HEK293T (cell line): ENCODE measurements at regions not wholly inside any gene's neighbourhood (a gene's known extent, or its start where the extent isn't known, plus 50 kb on each side); places are given as distances from the start of the nearest gene placed in this dataset.

Experiments
- BHLHE40 ChIP-seq: fragments of 450-650 bp; IDR thresholded peaks from 2 replicates; pipeline ENCODE4 v1.6.1; 2016; ENCODE audit warnings: mild to moderate bottlenecking, moderate library complexity, borderline replicate concordance
- FOXA1 ChIP-seq: fragments of 450-650 bp; IDR thresholded peaks from 2 replicates; pipeline ENCODE4 v1.6.1; 2016; ENCODE audit warnings: mild to moderate bottlenecking
- FOXK2 ChIP-seq: fragments of 450-650 bp; IDR thresholded peaks from 2 replicates; pipeline ENCODE4 v1.6.1; 2016; ENCODE audit warnings: mild to moderate bottlenecking
- FOXM1 ChIP-seq: fragments of 450-650 bp; IDR thresholded peaks from 2 replicates; pipeline ENCODE4 v1.6.1; 2017; ENCODE audit warnings: mild to moderate bottlenecking, borderline replicate concordance
- HDGF ChIP-seq: fragments of 450-650 bp; IDR thresholded peaks from 2 replicates; pipeline ENCODE4 v1.6.1; 2017; ENCODE audit warnings: antibody characterized with exemption, borderline replicate concordance
- L3MBTL2 ChIP-seq: fragments of 450-650 bp; conservative IDR thresholded peaks from 2 replicates; pipeline ENCODE4 v1.6.1; 2016; ENCODE audit warnings: mild to moderate bottlenecking
- LEF1 ChIP-seq: fragments of 450-650 bp; IDR thresholded peaks from 2 replicates; pipeline ENCODE4 v1.6.1; 2017; ENCODE audit warnings: mild to moderate bottlenecking, borderline replicate concordance
- SP1 ChIP-seq: fragments of 450-650 bp; IDR thresholded peaks from 2 replicates; pipeline ENCODE4 v1.6.1; 2017
- SUZ12 ChIP-seq: fragments of 450-650 bp; IDR thresholded peaks from 2 replicates; pipeline ENCODE4 v1.6.1; 2016; ENCODE audit warnings: mild to moderate bottlenecking
- TARDBP ChIP-seq: fragments of 450-650 bp; IDR thresholded peaks from 2 replicates; pipeline ENCODE4 v1.6.1; 2016

- TF ChIP-seq FOXA1, result no peak
- TF ChIP-seq TARDBP, result no peak
- TF ChIP-seq LEF1, result no peak
- TF ChIP-seq SP1, result no peak
- TF ChIP-seq L3MBTL2, result no peak
- TF ChIP-seq BHLHE40, result no peak
- TF ChIP-seq FOXM1, result no peak
- no peak for TF ChIP-seq HDGF
- TF ChIP-seq FOXK2, result no peak
- TF ChIP-seq SUZ12, result no peak
Measured at GRCh38 chr1:37148663-37149062, 114.3 kb upstream of the GRIK3 start.
